ENCODE measurements at regions not wholly inside any gene's neighbourhood (a gene's known extent, or its start where the extent isn't known, plus 50 kb on each side); places are given as distances from the start of the nearest gene placed in this dataset.
"Not testable (repeated sequence)": the region's sequence is repeated elsewhere in the genome, so short reads cannot be mapped to it uniquely, and the experiment has no call there.

DNA sequence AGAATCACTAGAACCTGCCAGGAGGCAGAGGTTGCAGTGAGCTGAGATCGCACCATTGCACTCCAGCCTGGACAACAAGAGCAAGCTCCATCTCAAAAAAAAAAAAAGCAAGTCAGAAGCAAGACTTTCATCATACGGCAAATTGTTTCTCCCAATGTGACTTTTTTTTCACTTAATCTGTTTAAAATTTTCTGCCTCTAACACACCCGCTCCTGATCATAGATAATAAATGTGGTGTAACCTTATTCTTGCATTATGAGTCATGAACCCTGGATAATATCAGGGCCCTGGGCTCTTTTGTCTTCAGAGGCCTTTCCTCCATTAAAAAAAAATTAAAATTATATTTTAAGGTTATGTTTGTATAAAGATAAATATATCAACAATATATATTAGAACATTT lies 111.4 kb upstream of the JCAD start:
- DNase-seq (ENCODE audit: low read depth, low spot score) = no peak

DNA sequence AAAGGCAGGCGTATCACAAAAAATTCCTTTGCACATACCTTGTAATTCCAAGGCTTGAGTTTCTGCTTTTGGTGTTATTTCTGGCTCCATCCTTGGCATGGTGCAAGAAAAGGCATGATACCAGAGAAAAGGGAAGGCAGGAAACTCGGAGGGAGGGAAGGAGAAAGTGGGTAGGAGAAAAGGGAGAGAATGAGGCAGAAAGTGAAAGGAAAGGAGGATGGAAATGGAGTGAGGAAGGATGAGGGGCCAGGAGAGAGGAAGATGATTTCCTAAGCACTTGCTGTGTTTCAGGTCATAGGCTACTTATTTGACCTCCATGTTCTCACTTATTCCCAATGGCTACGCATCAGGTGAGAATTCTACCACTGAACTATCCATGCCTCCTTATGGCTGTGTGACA lies 110.8 kb upstream of the JCAD start:
- DNase-seq (ENCODE audit: low read depth, low spot score) = no peak

DNA sequence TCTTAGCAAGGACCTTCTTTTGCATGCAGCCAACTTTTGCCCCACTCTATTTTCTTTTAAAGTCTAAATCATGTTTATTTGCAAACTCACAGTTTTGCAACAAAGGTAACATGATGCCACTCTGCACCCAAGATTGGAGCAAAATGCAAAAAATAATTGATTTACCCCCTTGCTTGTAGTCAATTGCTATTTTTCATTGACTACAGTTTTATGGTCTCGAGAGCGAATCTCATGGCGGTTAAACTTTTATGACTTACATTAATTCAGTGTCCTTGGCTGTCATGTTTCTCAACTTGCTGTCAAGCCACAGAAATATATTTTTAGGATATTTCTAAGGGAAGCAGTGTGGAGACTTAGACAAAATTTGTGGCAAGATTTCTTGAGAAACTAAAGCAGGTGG lies 110.0 kb upstream of the JCAD start:
- no peak for DNase-seq (ENCODE audit: low read depth, low spot score)

DNA sequence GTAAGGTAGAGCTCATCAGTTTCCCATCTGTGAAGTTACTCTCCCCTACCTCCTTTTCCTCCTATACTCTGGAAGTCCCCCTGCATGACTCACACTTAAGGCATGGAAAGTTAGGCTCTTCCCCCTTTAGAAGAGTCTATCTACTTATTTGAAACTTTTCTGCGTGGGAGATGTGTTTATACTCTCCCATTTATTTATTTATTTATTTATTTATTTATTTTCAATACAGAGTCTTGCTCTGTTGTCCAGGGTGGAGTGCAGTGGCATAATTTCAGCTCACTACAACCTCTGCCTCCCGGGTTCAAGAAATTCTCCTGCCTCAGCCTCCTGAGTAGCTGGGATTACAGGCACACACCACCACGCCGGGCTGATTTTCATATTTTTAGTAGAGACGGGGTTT lies 107.5 kb upstream of the JCAD start:
- no peak for DNase-seq (ENCODE audit: low read depth, low spot score)

DNA sequence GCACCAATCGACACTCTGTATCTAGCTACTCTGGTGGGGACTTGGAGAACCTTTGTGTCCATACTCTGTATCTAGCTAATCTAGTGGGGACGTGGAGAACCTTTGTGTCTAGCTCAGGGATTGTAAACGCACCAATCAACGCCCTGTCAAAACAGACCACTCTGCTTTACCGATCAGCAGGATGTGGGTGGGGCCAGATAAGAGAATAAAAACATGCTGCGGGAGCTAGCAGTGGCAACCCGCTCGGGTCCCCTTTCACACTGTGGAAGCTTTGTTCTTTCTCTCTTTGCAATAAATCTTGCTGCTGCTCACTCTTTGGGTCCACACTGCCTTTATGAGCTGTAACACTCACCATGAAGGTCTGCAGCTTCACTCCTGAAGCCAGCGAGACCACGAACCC lies 104.0 kb upstream of the JCAD start:
- not testable (repeated sequence) for DNase-seq (ENCODE audit: low read depth, low spot score)

DNA sequence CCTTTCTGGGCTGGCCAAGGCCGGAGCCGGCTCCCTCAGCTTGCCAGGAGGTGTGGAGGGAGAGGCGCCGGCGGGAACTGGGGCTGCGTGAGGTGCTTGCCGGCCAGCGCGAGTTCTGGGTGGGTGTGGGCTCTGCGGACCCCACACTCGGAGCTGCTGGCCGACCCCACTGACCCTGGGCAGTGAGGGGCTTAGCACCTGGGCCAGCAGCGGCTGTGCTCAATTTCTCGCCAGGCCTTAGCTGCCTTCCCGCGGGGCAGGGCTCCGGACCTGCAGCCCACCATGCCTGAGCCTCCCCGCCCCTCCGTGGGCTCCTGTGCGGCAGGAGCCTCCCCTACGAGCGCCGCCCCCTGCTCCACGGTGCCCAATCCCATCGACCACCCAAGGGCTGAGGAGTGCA lies 103.4 kb upstream of the JCAD start:
- DNase-seq (ENCODE audit: low read depth, low spot score) = not testable (repeated sequence)

DNA sequence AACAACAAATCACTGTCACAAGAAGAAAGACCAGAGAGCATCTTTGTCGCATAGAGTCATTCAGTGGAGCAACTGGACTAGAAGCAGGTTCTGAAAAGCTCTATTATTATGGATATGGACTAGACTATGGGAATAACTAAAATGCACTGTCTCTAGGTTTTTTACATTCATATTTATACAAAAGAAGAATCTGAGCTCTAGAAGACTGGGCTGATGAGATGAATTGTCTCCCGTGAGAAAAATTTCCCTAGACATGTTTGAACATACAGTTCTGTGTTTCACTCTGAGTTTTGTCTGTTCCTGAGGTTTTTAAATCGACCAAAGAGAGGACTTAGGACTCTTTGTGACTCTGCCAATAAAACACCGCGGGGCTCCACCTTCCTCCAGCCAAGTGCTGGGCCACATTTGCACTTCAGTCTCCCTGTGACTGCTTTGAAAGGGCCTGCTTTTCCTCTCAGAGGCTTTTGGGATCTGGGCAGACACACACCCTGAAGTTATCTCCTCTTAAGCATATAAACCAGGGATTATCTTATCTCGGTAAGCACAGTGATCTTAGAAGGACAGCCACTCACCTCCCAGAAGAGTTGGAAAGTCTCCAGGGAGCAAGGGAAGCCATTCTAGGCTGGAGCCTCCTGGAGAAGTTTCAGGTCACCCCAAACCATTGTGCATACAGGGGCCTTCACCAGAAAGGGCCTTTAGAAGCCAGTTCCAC lies 101.0 kb upstream of the JCAD start:
- peak; percentile 26 for DNase-seq (ENCODE audit: low read depth, low spot score)

DNA sequence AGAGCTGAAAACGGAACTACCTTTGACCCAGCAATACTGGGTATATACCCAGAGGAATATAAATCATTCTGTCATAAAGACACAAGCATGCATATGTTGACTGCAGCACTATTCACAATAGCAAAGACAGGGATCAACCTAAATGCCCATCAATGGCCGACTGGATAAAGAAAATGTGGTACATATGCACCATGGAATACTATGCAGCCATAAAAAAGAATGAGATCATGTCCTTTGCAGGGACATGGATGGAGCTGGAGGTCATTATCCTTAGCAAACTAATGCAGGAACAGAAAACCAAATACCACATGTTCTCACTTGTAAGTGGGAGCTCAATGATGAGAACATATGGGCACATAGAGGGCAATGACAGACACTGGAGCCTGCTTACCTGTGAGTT lies 100.2 kb upstream of the JCAD start:
- DNase-seq (ENCODE audit: low read depth, low spot score) = not testable (repeated sequence)

DNA sequence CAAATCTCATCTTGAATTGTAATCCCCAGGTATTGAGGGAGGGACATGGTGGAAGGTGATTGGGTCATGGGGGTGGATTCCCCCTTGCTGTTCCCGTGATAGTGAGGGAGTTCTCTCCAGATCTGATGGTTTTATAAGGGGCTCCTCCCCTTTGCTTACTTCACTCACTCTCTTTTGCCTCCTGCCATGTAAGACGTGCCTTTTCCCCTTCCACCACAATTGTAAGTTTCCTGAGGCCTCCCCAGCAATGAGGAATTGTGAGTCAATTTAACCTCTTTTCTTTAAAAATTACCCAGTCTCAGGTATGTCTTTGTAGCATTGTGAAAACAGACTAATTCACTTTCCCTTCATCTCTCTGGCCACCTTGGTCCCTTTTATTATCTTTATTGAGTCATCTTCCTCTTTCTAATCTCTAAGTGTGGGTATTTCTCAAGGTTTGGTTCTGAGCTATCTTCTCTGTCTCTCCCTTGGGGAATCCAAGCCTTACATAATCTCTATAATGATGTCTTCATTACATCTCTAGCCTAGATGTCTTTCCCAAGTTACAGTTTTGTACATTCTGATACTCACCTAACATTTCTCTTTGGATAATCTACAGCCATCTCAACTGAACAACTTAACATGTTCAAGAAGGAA lies 99.1 kb upstream of the JCAD start:
- no peak for DNase-seq (ENCODE audit: low read depth, low spot score)

DNA sequence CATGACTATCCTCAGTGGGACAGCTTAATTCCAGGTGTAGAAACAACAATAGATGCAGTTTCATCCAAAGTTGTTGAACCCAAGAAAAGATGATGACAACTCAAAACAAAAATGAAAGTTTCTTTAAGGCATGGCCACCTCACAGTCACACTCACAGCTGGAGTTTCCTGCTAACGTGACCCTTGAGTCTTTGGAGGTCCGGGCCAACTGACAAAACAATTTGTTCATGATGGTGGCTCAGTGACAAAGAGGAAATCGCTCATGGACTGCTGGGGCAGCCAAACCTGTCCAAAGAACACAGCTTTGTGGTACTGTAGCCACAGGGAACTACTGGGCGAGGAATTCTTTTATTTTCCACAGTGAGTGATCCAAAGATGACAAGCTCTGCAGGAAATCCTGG lies 96.0 kb upstream of the JCAD start:
- peak; percentile 53 for DNase-seq (ENCODE audit: low read depth, low spot score)

DNA sequence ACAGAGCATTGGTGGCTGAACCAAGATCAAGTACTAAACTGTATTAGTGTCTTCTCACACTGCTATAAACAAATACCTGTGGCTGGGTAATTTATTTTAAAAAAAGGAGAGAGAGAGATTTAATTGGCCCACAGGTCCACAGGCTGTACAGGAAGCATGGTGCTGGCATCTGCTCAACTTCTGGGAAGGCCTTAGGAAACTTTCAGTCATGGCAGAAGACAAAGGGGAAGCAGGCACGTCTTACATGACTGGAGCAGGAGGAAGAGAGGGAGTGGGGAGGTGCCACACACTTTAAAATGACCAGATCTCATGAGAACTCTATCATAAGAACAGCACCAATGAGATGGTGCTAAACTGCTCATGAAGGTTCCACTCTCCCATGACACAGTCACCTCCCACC lies 95.2 kb upstream of the JCAD start:
- no peak for DNase-seq (ENCODE audit: low read depth, low spot score)

DNA sequence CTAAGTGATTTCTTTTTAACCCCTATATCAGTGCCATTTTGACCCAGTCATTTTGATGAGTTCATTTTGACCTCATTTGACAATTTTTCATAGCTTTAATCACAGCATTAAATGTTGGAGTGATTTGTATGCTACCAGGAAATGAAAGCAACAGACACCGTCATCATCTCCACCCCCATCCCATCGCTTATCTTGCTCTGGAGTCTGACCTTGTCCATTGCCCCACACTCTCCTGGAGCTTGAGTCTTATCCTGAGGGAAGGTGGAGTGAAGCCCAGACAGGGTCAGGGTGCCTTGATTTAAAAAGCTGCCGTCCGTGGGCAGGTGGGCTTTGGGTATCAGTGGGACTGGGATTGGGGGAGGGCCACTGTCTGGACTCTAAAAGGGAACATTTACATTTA lies 94.7 kb upstream of the JCAD start:
- no peak for DNase-seq (ENCODE audit: low read depth, low spot score)

DNA sequence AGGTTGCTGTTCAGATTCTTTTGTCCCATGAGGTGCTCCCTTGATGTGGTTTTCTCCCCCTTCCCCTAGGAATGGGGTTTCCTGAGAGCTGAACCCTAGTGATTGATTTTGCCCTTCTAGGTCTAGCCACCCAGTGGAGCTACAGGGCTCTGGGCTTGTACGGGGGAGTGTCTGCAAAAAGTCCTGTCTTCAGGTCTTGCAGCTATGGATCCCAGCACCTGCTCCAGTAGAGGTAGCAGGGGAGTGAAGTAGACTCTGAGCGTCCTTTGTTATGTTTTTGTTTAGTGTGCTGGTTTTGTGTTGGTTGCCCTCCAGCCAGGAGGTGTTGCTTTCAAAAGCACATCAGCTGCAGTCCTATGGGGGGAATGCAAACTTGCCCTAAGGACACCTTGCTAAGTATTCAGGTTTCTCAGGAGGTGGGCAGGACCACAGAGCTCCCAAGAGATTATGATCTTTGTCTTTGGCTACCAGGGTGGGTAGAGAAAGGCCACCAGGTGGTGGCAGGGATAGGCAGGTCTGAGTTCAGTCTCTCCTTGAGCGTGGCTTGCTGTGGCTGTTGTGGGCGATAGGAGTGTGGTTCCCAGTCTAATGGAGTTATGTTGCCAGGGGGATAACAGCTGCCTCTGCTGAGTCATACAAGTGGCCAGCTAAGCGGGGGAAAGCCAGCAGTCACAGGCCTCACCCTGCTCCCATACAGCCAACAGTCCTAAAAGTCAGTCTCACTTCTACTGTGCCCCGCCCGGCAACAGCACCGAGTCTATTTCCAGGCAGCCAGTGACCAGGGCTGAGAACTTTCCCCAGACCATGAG lies 92.4 kb upstream of the JCAD start:
- peak; percentile 89 for DNase-seq (ENCODE audit: low read depth, low spot score)

DNA sequence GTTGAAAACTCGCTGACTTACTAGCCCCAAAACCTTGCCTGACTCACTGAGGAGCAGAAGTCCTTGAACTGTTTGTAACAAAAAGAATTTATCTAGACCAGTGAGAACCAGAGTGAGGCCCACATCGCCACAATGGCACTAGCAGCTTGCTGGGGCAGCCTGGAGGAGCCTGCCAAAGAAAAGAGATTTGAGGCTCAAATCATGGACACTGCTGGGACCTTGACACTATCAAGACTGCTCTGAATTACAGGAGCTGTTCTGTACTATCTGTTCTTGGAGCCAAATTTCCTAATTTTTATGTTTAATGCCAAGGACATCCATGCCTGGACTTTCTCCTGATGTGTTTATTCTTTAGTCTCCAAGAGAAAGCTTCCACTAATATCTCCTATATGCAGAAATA lies 82.0 kb upstream of the JCAD start:
- DNase-seq (ENCODE audit: low read depth, low spot score) = no peak

DNA sequence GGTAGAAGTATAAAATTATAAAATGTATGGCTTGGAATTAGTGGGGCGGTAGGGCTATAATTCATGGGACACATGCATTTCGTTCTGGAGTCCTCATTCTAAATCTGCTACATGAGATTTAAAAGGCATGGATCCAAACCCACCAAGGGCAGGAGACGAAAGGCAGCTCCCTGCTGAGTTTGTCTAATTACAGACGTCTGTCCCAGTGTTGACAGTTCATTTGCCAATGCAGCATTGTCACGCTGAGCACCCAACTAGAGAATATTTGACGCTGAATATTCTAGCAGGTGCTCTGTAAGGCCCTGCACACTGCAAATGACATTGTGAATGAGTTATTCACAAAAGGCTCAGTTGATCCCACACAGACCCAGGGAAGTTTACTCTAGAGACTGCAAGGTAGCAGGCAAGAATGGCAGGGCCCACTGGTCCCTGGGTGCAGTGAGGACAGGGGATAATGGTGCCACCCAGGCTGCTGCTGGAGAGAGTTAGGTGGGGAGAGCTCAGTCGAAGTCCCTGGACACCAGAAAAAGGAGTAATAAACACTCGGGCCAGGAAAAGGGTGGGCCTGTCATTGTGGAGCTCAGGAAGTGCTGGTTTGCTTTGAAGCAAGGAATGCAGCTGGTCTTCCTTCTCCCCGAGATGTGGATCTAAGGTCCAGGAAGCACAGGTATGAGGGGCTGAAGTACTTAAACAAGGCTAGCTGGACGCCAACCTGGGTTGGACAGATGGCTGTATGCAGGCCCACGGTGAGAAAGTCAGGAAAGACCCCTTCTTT lies 75.0 kb upstream of the JCAD start:
- no peak for DNase-seq (ENCODE audit: low read depth, low spot score)

DNA sequence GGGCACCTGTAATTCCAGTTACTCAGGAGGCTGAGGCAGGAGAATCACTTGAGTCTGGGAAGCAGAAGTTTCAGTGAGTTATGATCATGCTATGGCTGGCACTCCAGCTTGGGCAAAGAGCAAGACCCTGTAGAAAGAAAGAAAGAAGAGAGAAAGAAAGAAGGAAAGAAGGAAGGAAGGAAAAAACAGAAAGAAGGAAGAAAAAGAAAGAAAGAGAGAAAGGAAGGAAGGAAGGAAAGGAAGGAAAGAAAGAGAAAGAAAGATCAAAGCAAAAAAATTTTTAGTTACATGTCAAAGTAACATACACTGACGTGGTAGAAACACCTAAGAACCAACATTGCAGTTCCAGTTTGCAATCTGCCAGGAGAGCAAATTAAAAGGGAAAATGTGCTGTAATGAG lies 73.8 kb upstream of the JCAD start:
- DNase-seq (ENCODE audit: low read depth, low spot score) = no peak

DNA sequence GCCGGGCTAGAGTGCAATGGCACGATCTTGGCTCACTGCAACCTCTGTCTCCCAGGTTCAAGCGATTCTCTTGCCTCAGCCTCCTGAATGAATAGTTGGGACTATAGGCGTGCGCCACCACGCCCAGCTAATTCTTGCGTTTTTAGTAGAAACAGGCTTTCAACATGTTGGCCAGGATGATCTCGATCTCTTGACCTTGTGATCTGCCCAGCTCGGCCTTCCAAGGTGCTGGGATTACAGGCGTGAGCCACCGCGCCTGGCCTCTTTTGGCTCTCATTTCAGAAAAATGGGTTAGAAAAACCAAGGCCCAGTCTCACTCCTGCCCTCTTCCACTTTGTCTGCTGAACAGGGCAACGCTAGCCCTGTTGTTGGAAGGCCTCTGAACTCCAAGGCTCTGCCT lies 72.0 kb upstream of the JCAD start:
- not testable (repeated sequence) for DNase-seq (ENCODE audit: low read depth, low spot score)

DNA sequence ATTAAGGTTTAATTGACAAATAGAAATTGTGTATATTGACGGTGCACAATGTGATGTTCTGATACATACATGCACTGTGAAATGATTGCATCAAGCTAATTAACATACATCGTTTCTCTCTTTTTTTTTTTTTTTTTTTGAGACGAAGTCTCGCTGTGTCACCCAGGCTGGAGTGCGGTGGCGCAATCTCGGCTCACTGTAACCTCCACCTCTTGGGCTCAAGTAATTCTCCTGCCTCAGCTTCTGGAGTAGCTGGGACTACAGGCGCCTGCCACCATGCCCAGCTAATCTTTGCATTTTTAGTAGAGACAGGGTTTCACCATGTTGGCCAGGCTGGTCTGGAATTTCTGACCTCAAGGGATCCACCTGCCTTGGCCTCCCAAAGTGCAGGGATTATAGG lies 69.9 kb upstream of the JCAD start:
- DNase-seq (ENCODE audit: low read depth, low spot score) = not testable (repeated sequence)

DNA sequence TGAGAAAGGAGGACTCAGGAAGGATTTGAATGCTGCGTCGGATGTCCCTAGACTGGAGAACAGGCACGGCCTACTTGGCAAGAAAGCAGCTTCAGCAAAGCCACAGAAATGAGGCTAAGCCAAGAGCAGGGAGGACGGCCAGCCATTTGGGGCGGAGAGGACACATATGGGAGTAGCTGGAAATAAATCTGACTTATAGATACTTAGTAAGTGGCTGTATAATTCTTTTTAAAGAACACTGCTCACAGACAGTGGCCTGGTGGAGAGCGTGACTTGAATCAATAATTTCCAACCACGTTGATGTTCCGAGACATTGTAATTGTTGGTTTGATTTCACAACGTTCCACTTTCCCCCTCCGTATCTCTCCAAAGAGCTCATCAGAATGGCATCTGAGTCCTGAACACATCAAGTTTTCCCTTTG lies 67.7 kb upstream of the JCAD start:
- DNase-seq (ENCODE audit: low read depth, low spot score) = no peak

DNA sequence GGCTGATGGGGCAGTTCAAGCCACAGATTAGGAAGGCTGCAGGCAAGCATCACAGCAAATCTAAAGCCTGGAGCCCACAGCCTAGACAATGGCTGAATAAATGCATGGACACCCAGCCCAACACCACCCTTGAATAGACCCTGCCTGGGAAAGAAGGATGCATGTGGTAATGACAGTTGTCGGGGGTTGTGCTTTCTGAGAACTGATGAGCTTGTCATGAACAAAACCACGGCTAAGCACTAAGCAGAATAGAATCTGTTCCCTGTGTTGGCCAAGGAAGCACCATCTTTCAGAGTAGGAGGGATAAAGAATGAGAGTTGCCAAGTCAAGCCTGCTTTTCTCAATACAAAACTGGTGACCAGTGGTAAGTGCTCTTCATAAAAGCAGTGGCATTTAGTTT lies 66.1 kb upstream of the JCAD start:
- no peak for DNase-seq (ENCODE audit: low read depth, low spot score)

DNA sequence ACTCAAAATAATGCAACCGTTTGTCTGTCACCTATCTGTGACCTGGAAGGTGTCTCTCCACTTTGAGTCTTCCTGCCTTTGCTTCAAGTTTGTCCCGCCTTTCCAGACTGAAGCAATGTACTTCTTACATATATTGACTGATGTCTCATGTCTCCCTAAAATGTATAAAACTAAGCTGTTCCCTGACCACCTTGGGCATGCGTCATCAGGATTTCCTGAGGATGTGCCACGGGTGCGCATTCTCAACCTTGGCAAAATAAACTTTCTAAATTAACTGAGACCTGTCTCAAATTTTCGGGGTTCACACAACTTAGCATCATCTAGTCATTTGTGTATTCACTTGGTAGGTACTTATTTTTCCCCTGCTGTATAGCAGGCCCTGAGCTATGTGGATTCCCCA lies 65.3 kb upstream of the JCAD start:
- DNase-seq (ENCODE audit: low read depth, low spot score) = no peak

DNA sequence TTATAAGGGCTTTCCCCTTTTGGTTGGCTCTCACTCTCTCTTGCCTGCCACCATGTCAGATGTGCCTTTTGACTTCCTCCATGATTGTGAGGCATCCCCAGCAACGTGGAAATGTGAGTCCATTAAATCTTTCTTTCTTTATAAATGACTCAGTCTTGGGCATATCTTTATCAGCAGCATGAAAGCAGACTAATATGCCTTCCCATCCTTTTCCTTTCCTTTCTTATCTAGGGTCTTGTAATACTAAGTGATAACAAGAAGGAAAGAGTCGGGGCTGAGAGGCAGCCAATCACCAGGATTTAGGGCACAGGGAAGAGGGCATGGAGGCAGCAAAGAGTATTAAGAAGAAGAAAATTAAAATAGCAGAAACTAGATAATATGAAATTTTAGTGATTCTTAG lies 62.0 kb upstream of the JCAD start:
- DNase-seq (ENCODE audit: low read depth, low spot score) = no peak

Measured in astrocyte of the hippocampus (primary cell).